Stimulated activated CD4-positive, alpha-beta T cell treated with anti-CD3 and anti-CD28 coated beads, Interleukin-15, amount 100 ng/mL, for 24 hours (primary cell): ENCODE measurements at regions not wholly inside any gene's neighbourhood (a gene's known extent, or its start where the extent isn't known, plus 50 kb on each side); places are given as distances from the start of the nearest gene placed in this dataset.
A peak's percentile ranks its signal among the peaks of the same experiment; 100 is the strongest.
"Not testable (repeated sequence)": the region's sequence is repeated elsewhere in the genome, so short reads cannot be mapped to it uniquely, and the experiment has no call there.

ENCODE experiments used
- DNase-seq: peaks from one replicate; pipeline ENCODE4 v3.0.0-alpha.2; 2020

DNA sequence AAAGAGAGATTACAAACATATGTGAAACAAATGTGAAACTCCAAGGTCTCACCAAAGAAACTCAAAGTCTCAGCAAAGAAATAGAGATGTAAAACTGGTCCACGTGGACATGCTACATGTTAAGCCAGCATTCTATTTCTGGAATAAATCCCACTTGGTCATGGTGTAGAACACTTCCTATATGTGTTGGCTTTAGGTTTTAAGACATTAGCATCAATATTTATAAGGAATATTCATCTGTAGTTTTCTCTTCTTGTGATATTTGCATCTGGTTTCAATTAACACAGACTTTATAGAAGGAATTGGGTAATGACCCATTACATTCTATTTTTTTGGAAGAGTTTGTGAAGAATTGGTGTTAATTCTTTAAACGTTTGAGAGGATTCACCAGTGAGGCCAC is 133.1 kb downstream of the COPS8 start:
- DNase-seq: no peak

DNA sequence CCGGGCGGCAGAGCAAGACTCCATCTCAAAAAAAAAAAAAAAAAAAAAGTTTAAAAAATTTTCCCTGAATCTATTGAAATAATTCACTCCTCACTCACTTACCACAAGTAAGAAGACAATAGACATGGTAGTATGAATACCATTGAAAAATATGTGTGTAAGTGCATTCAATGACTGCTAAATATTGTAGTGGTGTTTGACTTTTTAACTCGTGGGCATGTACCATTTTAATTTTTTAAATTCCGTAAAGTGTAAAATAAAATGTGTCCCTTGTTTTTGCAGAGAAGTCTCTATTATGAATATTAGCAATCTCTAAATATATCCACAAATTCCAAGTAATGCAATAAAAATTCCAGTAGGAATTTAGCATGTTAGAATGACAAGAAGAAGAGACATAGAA is 134.1 kb downstream of the COPS8 start:
- no peak for DNase-seq

DNA sequence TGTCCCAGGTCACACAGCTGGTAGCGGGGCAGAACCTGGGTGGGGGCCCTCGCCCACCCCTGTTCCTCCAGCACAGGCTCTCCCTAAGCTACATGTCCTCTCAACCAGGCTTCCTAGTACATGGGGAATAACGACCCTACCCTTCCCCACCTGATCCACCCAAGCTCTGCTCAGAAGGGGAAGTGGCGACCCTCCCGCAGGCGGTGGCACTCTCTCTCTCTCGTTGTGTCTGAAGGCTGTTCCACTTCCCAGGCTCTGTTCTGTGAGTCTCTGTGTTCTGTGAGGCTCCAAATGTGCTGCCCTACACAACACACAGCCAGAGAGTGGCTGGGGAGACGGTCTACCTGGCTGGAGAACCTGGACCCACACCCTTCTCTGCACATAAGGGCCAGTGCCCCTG is 135.8 kb downstream of the COPS8 start:
- no peak for DNase-seq

DNA sequence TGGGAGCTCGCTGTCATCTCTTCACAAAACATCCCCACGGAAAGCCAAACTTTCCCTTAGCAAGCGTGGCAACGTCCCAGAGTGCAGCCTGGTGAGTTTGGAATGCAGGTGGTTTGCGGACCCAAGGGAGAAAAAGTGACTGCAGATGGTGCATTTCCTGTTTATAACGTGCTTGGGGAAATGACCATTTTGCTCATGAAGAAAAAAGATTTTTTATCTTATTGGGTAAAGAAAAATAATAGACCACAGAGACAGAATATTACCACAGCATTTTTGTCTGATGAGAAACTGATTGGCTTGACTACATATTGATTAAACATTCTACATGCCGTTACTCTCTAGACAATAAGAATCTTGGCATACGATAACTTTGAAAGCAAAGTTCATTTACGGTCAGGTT is 136.5 kb downstream of the COPS8 start:
- DNase-seq: no peak

DNA sequence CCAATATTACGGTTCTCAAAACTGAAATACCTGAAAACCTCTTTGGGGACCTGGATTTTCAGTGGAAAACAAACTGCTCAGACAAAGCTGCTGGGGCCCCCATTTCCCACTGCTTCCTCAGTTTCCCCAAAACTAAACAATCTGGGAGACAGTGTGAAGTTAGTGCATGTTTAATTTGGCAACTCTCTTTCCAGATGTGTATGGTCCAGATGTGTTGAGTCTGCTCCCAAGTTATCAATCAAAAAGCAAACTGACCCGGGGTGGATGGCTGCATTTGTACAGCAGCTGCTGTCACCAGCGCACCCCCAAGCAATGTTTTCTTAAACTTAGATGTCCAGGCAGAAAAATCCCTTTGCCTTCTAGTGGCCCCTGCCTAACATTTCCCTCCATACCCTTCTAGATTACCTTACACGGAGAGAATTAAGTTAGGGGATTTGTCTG is 136.9 kb downstream of the COPS8 start:
- DNase-seq: no peak

GRCh38 chr2:237223201-237223861 is 137.6 kb downstream of the COPS8 start:
- no peak for DNase-seq

GRCh38 chr2:237227190-237227589 is 141.5 kb downstream of the COPS8 start:
- DNase-seq: no peak

GRCh38 chr2:237227592-237228280 is 142.0 kb downstream of the COPS8 start:
- peak; percentile 38 for DNase-seq

DNA sequence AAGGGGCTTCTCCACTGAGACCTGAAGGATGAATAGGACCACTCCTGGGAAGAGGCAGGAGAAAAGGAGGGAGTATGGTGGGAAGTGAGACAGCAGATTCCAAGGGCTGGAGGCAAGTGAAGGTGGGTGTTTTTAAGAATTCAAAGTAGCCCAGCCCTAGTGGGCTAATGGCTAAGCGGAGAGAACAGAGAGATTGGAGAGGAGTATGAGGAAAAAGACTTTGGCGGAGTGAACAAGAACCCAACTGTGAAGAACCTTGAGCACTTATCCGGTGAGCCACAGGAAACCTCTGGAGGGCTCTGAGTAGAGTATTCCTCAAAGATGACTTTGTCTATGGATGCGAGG is 142.6 kb downstream of the COPS8 start:
- no peak for DNase-seq

DNA sequence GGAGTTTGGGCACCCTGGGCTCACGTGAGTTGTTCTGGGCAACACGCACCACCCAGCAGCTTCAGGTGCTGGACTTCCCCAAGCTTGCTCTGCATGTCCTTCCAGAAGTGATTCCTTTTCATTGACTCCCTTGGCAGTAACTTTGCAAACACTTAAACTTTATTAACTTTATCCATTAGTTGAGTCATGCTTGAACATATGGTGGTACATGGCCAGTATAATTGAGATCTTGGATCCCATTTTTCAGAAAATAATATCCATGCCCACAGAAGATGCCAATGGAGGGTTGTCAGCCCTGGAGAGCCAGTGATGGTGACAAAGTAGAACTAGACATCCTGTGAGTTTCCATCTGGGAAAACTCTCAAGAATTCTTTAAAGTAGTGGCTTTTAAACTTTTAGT is 144.2 kb downstream of the COPS8 start:
- no peak for DNase-seq

GRCh38 chr2:237230355-237230754 is 144.7 kb downstream of the COPS8 start:
- DNase-seq: no peak

DNA sequence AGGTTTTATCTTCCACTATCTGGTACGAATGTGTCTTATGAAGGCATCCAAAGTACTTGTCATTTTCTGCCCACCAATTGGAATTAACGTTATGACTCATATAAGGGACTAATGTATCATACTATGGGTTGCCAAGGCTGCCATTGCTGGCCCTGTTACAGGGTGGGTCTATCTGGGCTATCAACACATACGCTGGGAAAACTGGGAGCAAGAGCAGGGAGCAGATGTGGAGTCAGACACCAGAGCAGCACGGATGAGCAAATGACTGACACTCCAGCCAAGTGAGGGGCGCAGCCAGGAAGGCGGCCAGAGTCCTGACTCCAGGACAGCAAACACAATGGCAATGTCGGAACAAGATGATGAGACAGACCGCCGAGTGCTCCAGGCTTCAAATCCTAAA is 145.9 kb downstream of the COPS8 start:
- no peak for DNase-seq

DNA sequence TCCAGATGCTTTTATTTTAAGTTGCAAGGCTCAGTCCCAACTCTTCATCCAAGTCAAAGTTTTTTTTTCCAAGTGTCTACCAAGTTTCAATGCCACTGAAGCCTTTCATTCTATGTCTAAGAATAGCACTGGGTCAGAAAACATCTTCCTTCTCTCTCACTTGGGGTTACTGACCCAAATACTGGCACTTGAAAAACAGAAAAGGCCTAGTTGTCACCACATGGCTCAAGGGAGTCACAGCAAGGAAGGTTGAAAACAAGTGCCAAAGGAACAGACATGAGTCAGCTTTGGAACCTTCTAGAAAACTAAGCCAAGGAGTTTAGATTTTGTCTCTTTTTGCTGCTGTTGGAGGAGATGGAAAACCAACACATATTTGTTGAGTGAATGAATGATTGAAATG is 146.5 kb downstream of the COPS8 start:
- DNase-seq: no peak

- no peak for DNase-seq
Measured at GRCh38 chr2:237234268-237234667, 148.6 kb downstream of the COPS8 start.

DNA sequence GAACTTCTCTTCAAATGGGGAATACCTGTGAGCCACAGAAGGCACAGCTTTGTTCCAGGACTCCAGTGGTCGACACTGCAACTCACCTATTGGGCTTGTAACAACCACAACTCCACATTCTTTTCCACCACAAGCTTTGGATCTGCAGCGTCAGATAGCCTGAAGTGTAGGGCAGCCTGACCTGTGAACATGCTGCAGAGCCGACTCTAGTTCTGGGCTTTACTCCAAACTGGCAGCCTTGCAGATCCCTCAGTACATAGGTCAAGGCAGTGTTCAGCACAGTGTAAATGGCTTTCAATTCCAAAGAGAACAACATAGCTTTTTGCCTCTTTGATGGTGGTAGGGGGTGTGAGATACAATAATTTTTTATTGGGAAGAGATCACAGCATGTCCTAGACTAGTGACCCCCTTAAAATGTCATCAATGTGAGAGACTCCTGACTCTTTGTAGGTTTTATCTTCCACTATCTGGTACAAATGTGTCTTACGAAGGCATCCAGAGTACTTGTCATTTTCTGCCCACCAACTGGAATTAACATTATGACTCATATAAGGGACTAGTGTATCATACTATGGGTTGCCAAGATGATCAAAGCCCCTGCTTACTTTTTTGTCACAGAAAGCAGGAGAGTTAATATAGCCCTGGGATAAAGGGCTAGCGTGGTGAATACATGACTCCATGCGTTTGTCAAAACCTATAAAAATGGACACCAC is 149.8 kb downstream of the COPS8 start:
- no peak for DNase-seq

DNA sequence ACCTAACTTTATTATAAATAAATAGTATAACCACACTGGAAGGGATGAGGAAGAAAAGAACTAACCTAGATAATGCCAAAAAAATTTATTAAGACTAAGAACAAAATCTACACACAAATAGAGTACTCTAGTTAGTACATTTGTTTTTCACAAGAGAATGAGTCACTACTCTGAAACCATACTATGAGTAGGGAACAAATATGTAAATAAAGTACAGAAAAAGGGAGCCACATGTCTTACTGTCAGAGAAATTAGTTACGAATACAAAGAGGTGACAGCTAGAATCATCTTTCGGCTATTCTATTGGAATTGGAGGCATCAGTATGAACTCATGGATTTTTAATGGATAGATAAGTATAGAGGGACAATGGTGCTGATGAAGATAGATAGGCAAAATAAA is 150.5 kb downstream of the COPS8 start:
- DNase-seq: no peak

GRCh38 chr2:237238249-237238648 is 152.6 kb downstream of the COPS8 start:
- DNase-seq: no peak

DNA sequence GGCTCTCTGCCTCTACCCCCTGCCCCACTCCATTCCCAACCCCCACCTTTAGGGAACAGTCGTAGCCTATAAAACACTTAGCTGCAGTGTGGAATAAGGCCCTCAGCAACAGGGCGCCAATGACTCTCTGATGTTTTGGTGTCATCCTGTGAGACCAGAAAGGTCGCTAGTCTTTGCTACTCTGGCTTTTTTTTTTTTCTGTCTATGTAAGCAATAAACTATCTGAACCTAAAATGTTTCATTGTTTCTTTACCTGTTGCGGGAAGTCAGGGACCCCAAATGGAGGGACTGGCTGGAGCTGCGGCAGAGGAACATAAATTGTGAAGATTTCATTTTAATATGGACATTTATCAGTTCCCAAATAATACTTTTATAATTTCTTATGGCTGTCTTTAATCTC is 154.6 kb downstream of the COPS8 start:
- no peak for DNase-seq

- DNase-seq: not testable (repeated sequence)
Measured at GRCh38 chr2:237240868-237241267, 155.2 kb downstream of the COPS8 start.

- no peak for DNase-seq
Measured at GRCh38 chr2:237242091-237242536, 156.4 kb downstream of the COPS8 start.

GRCh38 chr2:237243487-237243886 is 157.8 kb downstream of the COPS8 start:
- no peak for DNase-seq

DNA sequence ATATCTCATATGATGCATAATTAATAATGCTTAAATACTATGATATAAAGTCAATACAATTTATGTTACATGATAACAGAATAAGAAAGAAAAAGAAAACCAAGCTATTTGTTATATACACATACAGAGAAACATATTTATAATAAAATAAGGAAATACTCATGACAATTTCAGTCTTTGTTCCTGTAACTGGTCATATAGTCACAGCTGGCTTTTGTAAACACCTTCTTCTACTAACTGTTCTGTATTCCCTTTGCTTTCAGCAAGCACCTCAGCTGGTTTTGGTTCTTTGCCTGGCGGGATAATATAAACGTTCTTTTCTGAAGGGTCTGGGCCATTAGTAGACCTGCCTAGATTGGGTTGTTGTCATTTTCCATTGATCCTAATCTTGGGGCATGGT is 158.5 kb downstream of the COPS8 start:
- no peak for DNase-seq

- no peak for DNase-seq
Measured at GRCh38 chr2:237244976-237245646, 159.4 kb downstream of the COPS8 start.

GRCh38 chr2:237250599-237250998 is 163.4 kb downstream of the COL6A3 start:
- no peak for DNase-seq
